ENCODE measurements at regions not wholly inside any gene's neighbourhood (a gene's known extent, or its start where the extent isn't known, plus 50 kb on each side); places are given as distances from the start of the nearest gene placed in this dataset.
"Not testable (repeated sequence)": the region's sequence is repeated elsewhere in the genome, so short reads cannot be mapped to it uniquely, and the experiment has no call there.

DNA sequence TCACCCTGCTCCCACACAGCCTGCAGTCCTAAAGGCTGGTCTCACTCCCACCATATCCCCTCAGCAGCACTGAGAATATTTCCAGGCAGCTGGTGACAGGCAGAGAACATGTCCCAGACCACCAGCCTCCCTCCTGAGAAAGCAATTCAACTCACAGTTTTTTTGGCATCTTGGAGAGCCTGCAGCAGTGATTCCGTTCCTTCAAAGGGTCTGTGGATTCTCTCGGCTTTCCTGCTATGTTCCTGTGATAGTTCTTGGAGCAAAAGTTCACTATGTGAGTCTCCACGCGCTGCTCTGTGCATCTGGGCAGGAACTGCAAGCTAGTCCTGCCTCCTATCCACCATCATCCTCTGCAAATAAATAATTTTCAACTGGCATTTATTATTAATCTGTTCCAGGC is 448.3 kb upstream of the HSF2 start:
- no peak overlapping the region for H3K27ac ChIP-seq
- POLR2A ChIA-PET (ENCODE audit: low non-redundant PET) = no interaction called here
- CTCF ChIA-PET = no interaction called here
- DNase-seq (ENCODE audit: low spot score) = no peak
- TF ChIP-seq, protein P1, sequence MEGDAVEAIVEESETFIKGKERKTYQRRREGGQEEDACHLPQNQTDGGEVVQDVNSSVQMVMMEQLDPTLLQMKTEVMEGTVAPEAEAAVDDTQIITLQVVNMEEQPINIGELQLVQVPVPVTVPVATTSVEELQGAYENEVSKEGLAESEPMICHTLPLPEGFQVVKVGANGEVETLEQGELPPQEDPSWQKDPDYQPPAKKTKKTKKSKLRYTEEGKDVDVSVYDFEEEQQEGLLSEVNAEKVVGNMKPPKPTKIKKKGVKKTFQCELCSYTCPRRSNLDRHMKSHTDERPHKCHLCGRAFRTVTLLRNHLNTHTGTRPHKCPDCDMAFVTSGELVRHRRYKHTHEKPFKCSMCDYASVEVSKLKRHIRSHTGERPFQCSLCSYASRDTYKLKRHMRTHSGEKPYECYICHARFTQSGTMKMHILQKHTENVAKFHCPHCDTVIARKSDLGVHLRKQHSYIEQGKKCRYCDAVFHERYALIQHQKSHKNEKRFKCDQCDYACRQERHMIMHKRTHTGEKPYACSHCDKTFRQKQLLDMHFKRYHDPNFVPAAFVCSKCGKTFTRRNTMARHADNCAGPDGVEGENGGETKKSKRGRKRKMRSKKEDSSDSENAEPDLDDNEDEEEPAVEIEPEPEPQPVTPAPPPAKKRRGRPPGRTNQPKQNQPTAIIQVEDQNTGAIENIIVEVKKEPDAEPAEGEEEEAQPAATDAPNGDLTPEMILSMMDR (conservative IDR thresholded peaks at IDR 0.05; ENCODE audit: low read depth) = no peak

DNA sequence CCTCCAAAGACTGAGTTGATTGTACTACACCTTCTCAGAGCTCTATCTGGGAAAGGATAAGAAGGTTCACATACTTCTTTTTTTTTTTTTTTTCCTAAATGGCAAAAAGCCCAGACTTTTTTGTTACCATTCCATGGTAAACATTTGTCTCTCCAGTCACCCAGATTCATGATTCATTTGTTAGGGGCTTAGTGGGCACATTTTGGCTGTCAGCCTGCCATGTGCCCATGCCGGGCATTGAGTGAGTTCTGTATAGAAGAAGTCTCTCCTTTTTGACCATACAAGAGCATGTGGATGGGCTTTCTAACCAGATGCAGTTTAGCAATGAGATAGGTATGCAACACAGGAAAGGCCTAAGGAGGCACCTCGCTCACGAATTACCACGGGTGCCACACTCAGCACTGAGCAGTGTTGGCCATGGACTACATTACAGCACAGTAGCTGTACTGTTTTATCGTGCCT is 447.5 kb upstream of the HSF2 start:
- POLR2A ChIA-PET (ENCODE audit: low non-redundant PET) = no interaction called here
- TF ChIP-seq, protein P1 (conservative IDR thresholded peaks at IDR 0.05; ENCODE audit: low read depth) = no peak
- CTCF ChIA-PET = no interaction called here
- peak; percentile 26 for DNase-seq (ENCODE audit: low spot score)
- H3K27ac ChIP-seq = no peak overlapping the region

DNA sequence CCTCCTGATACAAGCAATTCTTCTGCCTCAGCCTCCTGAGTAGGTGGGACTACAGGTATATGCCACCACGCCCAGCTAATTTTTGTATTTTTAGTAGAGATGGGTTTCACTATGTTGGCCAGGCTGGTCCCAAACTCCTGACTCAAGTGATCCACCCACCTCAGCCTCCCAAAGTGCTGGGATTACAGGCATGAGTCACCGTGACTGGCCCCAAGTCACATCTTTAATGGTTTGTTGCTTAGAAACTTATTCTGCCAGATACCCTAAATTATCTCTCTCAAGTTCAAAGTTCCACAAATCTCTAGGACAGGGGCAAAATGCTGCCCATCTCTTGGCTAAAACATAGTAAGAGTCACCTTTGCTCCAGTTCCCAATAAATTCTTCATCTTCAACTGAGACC is 444.1 kb upstream of the HSF2 start:
- DNase-seq (ENCODE audit: low spot score); H3K27ac ChIP-seq; POLR2A ChIA-PET (ENCODE audit: low non-redundant PET): not testable (repeated sequence)
- CTCF ChIA-PET = interaction anchor here (0.7 kb wide), 1 partner anchor 194 kb away, joined by 3 read pairs; no protein-coding TSS in a partner anchor

DNA sequence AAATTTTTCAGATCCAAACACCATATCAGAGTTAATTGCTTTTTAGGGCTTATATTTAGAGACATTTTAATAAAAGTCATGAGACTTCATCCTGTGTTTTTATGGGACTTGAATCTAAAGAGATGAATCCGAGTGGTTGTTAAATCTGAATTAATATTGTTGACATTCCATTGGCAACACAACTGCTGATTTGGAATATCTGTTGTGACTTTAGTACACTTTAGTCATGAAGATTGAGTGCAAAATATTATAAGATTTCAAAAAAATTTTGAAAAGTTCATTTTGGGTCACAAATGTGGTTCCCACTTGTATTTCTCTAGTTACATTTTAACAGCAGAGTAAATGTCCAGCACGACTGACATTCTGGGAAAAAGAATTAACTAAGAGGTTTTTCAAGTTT is 442.7 kb upstream of the HSF2 start:
- ChIA-PET POLR2A (ENCODE audit: low non-redundant PET) (no interaction called here), CTCF (no interaction called here)
- no peak overlapping the region for H3K27ac ChIP-seq
- TF ChIP-seq, protein P1 (conservative IDR thresholded peaks at IDR 0.05; ENCODE audit: low read depth) = no peak
- no peak for DNase-seq (ENCODE audit: low spot score)

DNA sequence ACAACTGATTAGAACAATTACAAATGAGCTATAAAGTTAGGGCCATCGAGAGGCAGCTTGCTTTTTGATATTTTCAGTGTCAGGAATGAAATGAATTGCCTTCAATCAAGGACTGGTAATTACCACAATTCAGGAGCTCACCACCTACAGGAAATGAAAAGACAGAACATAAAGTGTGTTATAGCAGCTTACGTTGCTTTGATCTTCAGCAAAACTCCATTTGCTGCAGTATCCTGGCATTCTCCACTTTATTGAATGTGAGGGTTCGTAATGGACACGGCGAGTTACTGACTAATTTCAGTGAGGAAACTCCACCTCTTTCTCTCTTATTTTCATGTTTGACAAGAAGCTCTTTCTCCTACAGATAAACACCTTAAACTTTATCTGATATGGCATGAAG is 440.0 kb upstream of the HSF2 start:
- no peak for DNase-seq (ENCODE audit: low spot score)
- ChIA-PET CTCF (interaction anchor here (0.6 kb wide), 1 partner anchor 14 kb away, joined by 3 read pairs; no protein-coding TSS in a partner anchor), POLR2A (ENCODE audit: low non-redundant PET) (no interaction called here)
- TF ChIP-seq, protein P1 (conservative IDR thresholded peaks at IDR 0.05; ENCODE audit: low read depth) = no peak
- H3K27ac ChIP-seq = no peak overlapping the region

DNA sequence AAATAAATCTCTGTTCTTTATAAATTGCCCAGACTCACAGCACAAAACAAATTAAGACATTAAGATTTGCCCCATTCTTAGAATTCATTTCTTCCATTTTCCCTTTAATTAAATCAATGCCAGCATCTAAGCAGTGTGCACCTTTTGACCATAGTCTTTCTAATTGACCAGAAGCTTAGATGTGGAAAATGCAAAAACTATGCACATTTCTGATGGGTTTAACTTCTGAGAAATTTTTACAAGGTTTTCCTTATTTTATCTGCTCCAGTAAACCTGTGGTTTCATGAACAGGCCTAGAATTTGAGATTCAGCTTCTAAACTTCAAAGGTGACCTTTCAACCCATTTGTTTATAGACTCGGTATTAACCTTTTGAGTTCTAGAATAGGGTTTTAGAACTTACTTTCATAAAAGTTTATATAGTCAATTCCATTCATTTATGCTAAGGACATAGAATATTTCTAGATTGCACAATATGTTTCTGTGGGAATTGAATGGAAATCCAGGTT is 437.8 kb upstream of the HSF2 start:
- H3K27ac ChIP-seq = no peak overlapping the region
- ChIA-PET POLR2A (ENCODE audit: low non-redundant PET) (no interaction called here), CTCF (no interaction called here)
- TF ChIP-seq, protein P1 (conservative IDR thresholded peaks at IDR 0.05; ENCODE audit: low read depth) = no peak
- DNase-seq (ENCODE audit: low spot score) = no peak

DNA sequence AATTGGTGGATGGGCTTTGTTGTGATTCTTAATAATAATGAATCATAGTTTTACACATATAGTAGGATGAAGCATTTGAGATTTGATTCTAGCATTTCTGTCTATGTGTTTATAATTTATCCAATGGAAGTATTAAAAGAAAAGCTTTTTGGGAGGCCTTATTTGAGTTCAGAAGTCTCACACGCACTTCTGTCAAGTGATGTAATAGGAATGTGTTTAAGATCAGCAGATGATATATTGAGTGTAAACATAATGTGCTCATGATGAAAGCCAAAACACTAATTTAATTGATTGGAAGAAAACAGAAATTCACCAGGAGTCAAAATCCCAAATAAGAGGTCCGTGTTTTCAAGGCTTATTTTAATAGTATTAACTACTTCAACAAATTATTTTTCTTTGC is 435.6 kb upstream of the HSF2 start:
- H3K27ac ChIP-seq = no peak overlapping the region
- DNase-seq (ENCODE audit: low spot score) = no peak
- CTCF ChIA-PET = no interaction called here
- TF ChIP-seq, protein P1 (conservative IDR thresholded peaks at IDR 0.05; ENCODE audit: low read depth) = no peak
- POLR2A ChIA-PET (ENCODE audit: low non-redundant PET) = no interaction called here

Data from RWPE1 (cell line).